CD4-positive, alpha-beta T cell treated with Interleukin-15 for 4 hours (primary cell): ENCODE measurements at regions not wholly inside any gene's neighbourhood (a gene's known extent, or its start where the extent isn't known, plus 50 kb on each side); places are given as distances from the start of the nearest gene placed in this dataset.

Source experiments
- DNase-seq: peaks from one replicate; pipeline ENCODE4 v3.0.0-alpha.2; 2020; ENCODE audit warnings: low spot score

- no peak for DNase-seq
These were observed 1717.6 kb upstream of the TENM3 start for GRCh38 chr4:180525523-180526077.

- DNase-seq, result no peak
These were observed 1715.2 kb upstream of the TENM3 start for GRCh38 chr4:180528003-180528402.

GRCh38 chr4:180530787-180531186, 1712.4 kb upstream of the TENM3 start:
- no peak for DNase-seq

- no peak for DNase-seq
These were observed 1710.5 kb upstream of the TENM3 start for GRCh38 chr4:180532691-180533090.

GRCh38 chr4:180538384-180539057, 1704.7 kb upstream of the TENM3 start:
- no peak for DNase-seq

GRCh38 chr4:180539284-180539683, 1703.9 kb upstream of the TENM3 start:
- no peak for DNase-seq

GRCh38 chr4:180541678-180542077, 1701.5 kb upstream of the TENM3 start:
- no peak for DNase-seq

GRCh38 chr4:180542445-180543100, 1700.6 kb upstream of the TENM3 start:
- DNase-seq, result no peak

GRCh38 chr4:180550106-180550505, 1693.1 kb upstream of the TENM3 start:
- DNase-seq, result no peak

- no peak for DNase-seq
These were observed 1685.9 kb upstream of the TENM3 start for GRCh38 chr4:180557348-180557747.

- DNase-seq, result no peak
These were observed 1685.3 kb upstream of the TENM3 start for GRCh38 chr4:180557950-180558349.

- DNase-seq, result no peak
These were observed 1684.8 kb upstream of the TENM3 start for GRCh38 chr4:180558427-180558826.

GRCh38 chr4:180560896-180561295, 1682.3 kb upstream of the TENM3 start:
- no peak for DNase-seq

- no peak for DNase-seq
These were observed 1679.2 kb upstream of the TENM3 start for GRCh38 chr4:180564026-180564425.

- no peak for DNase-seq
These were observed 1678.8 kb upstream of the TENM3 start for GRCh38 chr4:180564448-180564847.

- no peak for DNase-seq
These were observed 1677.3 kb upstream of the TENM3 start for GRCh38 chr4:180565856-180566431.

- DNase-seq, result no peak
These were observed 1676.7 kb upstream of the TENM3 start for GRCh38 chr4:180566492-180566891.

GRCh38 chr4:180567080-180567479, 1676.1 kb upstream of the TENM3 start:
- DNase-seq, result no peak

- no peak for DNase-seq
These were observed 1671.6 kb upstream of the TENM3 start for GRCh38 chr4:180571516-180572055.

GRCh38 chr4:180578175-180578574, 1665.0 kb upstream of the TENM3 start:
- no peak for DNase-seq

GRCh38 chr4:180581061-180581460, 1662.1 kb upstream of the TENM3 start:
- DNase-seq, result no peak

GRCh38 chr4:180587379-180587778, 1655.8 kb upstream of the TENM3 start:
- no peak for DNase-seq

GRCh38 chr4:180589575-180589974, 1653.6 kb upstream of the TENM3 start:
- no peak for DNase-seq
